Stimulated activated CD4-positive, alpha-beta T cell treated with anti-CD3 and anti-CD28 coated beads, Interleukin-1b, Interleukin-23, amount 100 ng/mL, for 24 hours (primary cell): ENCODE measurements at regions not wholly inside any gene's neighbourhood (a gene's known extent, or its start where the extent isn't known, plus 50 kb on each side); places are given as distances from the start of the nearest gene placed in this dataset.
"Not testable (repeated sequence)": the region's sequence is repeated elsewhere in the genome, so short reads cannot be mapped to it uniquely, and the experiment has no call there.

Experiments
- DNase-seq, 4 experiments: peaks; one replicate each; pipeline ENCODE4 v3.0.0-alpha.2; 2020; ENCODE audit warnings: low read depth in 4 of 4, low spot score in 1 of 4

- no peak for DNase-seq
Observed at GRCh38 chr4:20062054-20062453, 189.7 kb upstream of the SLIT2 start.

DNA sequence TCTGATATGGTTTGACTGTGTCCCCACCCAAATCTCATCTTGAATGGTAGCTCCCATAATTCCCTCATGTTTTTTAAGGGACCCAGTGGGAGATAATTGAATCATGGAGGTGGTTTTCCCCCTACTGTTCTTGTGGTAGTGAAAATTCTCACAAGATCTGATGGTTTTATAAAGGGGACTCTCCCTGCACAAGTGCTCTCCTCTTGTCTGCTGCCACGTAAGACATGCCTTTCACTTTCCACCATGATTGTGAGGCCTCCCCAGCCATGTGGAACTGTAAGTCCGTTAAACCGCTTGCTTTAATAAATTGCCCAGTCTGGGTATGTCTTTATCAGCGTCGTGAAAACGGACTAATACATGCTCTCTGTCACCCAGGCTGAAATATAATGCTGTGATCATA is 200.9 kb upstream of the SLIT2 start:
- DNase-seq = no peak

GRCh38 chr4:20049889-20050288 is 201.8 kb upstream of the SLIT2 start:
- no peak for DNase-seq

DNA sequence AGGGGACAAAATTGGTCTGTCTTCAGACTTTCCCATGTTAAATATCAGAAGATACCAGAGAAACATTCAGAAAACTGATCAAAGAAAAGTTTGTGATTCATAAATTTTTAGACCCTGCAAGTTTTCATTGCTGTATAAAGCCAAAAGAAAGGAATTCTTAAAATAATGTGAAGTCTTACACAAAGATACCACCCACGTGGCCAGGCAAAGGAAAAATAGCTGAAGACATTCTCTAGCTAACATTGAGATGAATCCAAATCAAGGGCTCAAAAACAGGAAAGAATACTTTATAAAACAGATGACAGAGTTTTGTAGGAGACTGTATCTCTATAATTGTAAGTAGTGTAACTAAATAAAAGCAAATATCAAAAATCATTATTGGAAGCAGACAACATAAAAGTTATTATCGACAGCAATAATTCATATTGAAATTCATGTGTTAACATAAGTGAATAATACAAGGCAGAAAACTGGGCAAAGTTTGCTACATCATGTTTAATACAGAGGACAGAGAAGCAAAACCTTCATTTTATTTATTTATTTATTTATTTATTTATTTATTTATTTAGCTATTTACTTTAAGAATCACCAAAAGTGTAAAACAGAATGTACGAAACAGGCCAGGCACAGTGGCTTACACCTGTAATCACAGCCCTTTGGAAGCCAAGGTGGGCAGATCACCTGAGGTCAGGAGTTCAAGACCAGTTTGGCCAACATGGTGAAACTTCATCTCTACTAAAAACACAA is 204.6 kb upstream of the SLIT2 start:
- DNase-seq = no peak

- no peak for DNase-seq
Observed at GRCh38 chr4:20046179-20046578, 205.5 kb upstream of the SLIT2 start.

- DNase-seq = no peak
Observed at GRCh38 chr4:20044966-20045365, 206.7 kb upstream of the SLIT2 start.

DNA sequence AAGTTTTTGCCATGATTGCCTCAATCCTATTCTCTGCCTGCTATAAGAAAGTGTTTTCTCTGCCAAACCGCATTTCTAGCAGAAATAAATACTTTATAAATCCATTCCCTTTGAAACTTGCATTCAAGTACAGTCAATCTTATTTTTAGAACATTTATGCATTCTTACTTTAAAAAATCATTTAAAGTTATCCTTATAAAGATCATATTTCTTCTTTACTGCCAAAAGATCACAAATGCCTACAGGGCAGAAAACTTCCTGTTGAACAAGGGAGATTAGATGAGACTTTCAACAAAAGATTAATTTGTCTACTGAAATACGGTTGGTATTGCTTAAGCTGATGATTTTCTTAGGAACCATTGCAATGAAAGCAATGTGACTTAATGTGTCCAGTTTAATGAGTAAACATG is 207.2 kb upstream of the SLIT2 start:
- DNase-seq = no peak

GRCh38 chr4:20043991-20044390 is 207.7 kb upstream of the SLIT2 start:
- DNase-seq = no peak

DNA sequence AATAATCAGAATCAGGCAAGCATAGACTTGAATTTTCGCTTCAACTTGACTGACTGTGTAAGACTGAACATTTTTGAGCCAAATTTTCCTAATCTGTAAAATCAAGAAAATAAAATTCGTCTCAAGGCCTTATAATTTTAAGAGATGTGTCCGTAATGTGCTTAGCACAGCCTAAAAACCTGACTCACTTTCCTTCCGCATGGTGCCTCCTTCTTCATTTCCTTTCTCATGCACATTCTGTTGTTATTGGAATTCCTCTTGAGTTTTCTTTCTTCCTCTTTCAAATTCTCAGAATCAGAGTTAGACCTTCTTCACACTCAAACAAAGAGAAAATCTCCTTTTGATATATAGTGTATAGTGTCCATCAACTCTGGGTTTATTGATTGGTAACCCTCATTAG is 208.9 kb upstream of the SLIT2 start:
- no peak for DNase-seq

- DNase-seq = no peak
Observed at GRCh38 chr4:20041839-20042407, 209.8 kb upstream of the SLIT2 start.

DNA sequence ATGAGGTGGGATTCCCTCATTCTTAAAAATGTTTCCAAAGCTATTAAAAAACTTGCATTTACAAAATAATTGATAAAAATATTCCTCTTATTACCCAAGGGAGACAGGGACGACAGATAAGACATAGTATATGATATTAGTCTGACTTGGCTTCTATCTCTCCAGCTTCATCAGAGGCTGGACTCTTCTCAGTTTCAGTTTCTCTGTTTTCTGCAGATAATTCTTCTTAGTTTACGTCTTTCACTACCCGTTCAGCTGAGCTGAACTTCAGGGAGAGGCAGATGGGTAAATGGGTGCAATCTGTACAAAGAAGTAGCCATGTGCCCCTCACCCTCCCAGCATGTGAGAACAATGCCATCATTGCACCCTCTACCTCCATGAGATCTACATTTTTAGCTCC is 214.0 kb upstream of the SLIT2 start:
- no peak for DNase-seq

DNA sequence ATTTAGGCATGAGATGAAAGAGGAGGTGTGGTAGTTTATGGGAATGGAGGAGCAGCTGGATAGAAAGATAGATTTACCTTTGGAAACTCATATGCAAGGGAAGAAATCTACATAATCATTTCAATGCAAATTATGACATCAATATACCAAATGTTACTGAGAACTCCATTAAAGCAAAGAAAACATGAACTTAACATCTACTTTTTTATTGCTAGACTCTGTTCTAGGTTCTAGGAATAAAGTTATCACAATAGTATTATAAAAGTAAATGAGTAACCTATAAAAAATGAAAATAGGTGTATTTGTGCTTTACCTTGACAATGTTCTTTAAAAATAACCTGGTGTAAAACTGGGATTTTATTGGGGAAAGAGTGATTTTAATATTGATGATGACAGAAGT is 221.6 kb upstream of the SLIT2 start:
- DNase-seq = no peak

DNA sequence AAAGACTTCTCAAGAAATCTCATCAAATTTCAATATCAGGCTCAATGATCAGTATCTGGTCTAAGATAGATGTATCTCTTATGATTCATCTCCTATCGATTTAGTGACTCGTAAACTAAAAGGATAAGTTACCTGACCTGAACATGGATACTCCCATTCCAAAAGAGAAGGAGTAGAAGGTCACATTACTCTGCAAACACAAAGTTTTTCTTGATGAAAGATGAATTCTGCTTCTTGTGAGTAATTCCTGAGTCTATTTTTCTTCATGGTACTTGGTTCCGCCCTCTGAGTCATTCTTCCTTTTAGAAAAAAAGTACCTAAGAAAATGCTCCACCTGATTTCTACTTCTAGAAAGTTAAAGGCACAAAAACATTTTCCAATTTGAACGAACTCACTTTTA is 223.1 kb upstream of the SLIT2 start:
- DNase-seq = no peak

GRCh38 chr4:20026456-20026855 is 225.2 kb upstream of the SLIT2 start:
- DNase-seq = no peak

GRCh38 chr4:20022471-20022870 is 229.2 kb upstream of the SLIT2 start:
- DNase-seq = no peak

DNA sequence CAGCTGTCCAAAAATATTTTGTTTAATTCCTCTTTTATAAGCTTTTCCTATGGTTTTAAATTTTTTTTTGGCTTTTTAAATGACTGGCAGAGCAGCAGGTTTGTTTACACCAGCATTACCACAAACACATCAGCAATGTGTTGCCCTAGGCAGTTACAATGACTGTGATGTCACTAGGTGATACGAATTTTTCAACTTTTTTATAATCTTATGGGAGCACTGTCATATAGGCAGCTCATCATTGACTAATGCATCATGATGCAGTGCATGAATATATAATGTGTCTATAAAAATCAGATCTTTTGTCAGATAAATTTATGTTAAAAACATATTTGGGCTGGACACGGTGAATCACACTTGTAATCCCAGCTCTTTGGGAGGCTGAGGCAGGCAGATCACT is 231.6 kb upstream of the SLIT2 start:
- no peak for DNase-seq

DNA sequence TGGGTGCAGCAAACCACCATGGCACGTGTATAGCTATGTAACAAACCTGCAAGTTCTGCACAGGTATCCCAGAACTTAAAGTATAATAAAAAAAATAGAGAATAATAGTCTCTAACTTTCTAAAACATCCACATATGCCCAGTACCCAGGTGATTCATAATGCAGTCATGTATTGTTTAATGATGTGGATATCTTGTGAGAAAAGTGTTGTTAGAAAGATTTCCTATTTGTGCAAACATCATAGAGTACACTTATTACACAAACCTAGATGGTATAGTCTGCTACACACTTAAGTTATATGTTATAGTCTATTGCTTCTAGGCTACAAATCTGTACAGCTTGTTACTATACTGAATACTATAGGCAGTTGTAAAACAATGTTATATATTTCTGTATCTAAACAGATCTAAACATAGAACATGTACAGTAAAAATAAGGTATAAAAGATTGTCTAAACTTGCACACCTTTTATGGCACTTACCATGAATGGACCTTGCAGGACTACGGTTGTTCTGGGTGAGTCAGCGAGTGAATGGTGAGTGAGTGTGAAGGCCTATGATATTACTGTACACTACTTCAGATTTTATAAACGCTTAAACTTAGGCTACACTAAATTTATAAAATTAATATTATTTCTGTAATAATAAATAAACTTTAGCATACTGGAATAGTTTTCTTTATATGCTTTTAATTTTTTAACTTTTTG is 232.2 kb upstream of the SLIT2 start:
- no peak for DNase-seq

DNA sequence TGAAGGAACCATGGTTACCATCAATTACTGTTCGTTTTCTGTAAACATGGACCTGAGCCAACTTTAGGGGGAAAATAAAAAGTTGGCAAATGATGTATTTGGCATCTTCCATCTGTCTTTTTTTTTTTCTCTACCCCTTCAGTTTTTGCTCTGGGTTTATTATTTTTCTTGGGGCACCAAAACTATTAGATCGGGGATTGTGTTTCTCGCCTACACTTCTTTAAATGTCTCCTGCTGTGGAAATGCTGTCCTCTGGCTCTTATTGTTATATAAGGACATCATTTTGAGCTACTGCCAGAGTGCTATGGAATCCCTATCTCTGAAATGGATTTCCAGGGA is 234.0 kb upstream of the SLIT2 start:
- DNase-seq = no peak

- no peak for DNase-seq
Observed at GRCh38 chr4:20017070-20017776, 234.5 kb upstream of the SLIT2 start.

- no peak for DNase-seq
Observed at GRCh38 chr4:20015636-20016224, 236.0 kb upstream of the SLIT2 start.

- DNase-seq = not testable (repeated sequence)
Observed at GRCh38 chr4:20003836-20004558, 247.7 kb upstream of the SLIT2 start.
